AG04450 (cell line): ENCODE measurements at regions not wholly inside any gene's neighbourhood (a gene's known extent, or its start where the extent isn't known, plus 50 kb on each side); places are given as distances from the start of the nearest gene placed in this dataset.

ENCODE experiments used
- CTCF ChIA-PET: fragments of 300-600, 350-600 bp; formaldehyde crosslinking; extraction: SDS; loops from one replicate; lab custom pipeline; 2022; ENCODE audit warnings: antibody characterized with exemption, inconsistent platforms; lab: Charles Lee
- POLR2A ChIA-PET: fragments of 350-600 bp; formaldehyde crosslinking; extraction: SDS; loops from one replicate; lab custom pipeline; 2021; ENCODE audit warnings: antibody characterized with exemption, inconsistent platforms; lab: Yijun Ruan, JAX
- DNase-seq: peaks from one replicate; pipeline ENCODE4 v3.0.0-alpha.2; 2011; ENCODE audit warnings: low read depth, low spot score
- H3K27ac ChIP-seq: one replicate; pipeline ENCODE4 v1.5.1; 2012; ENCODE audit warnings: low read depth, low read length, control low read depth
- H3K27me3 ChIP-seq: one replicate; pipeline ENCODE4 v1.6.0; 2012; ENCODE audit warnings: low read length; ENCODE audit not compliant: control insufficient read depth, insufficient read depth
- H3K4me3 ChIP-seq: 2 replicates; pipeline ENCODE4 v1.5.1; 2011; ENCODE audit warnings: mild to moderate bottlenecking, low read depth, low read length, control low read depth
- H3K9me3 ChIP-seq: 2 replicates; pipeline ENCODE4 v1.5.1; 2012; ENCODE audit warnings: low read length; ENCODE audit not compliant: control insufficient read depth, insufficient read depth
- TF ChIP-seq, protein P1 (sequence below): IDR thresholded peaks from 2 replicates; pipeline ENCODE4 v1.5.1; 2011; ENCODE audit warnings: low read depth, low read length, control low read depth, inconsistent platforms

DNA sequence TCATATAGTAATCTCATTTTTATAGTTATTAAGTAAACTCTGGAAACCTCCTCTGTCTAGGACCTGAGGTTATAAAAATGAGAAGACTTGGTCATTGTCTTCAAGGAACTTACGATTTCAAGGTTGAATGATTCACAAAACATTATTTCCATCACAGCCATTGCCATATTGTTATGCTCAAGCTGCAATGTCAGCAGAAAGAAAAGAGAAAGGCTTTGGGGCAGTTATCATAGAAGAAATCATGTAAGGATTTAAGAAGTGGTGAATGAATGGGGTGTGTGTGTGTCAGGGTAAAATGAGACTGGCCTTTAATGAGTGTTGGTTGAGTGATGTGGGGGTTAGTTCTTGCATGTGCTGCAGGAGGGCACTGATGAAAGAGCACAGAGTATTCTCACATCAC lies 346.8 kb downstream of the SQOR start:
- H3K4me3 ChIP-seq: no peak overlapping the region
- TF ChIP-seq, protein P1, sequence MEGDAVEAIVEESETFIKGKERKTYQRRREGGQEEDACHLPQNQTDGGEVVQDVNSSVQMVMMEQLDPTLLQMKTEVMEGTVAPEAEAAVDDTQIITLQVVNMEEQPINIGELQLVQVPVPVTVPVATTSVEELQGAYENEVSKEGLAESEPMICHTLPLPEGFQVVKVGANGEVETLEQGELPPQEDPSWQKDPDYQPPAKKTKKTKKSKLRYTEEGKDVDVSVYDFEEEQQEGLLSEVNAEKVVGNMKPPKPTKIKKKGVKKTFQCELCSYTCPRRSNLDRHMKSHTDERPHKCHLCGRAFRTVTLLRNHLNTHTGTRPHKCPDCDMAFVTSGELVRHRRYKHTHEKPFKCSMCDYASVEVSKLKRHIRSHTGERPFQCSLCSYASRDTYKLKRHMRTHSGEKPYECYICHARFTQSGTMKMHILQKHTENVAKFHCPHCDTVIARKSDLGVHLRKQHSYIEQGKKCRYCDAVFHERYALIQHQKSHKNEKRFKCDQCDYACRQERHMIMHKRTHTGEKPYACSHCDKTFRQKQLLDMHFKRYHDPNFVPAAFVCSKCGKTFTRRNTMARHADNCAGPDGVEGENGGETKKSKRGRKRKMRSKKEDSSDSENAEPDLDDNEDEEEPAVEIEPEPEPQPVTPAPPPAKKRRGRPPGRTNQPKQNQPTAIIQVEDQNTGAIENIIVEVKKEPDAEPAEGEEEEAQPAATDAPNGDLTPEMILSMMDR: no peak
- no peak for DNase-seq
- H3K27ac ChIP-seq: no peak overlapping the region
- CTCF ChIA-PET: no interaction called here
- POLR2A ChIA-PET: no interaction called here
- H3K27me3 ChIP-seq: no peaks in the 10 kb centered on the region
- no peaks in the 10 kb centered on the region for H3K9me3 ChIP-seq

DNA sequence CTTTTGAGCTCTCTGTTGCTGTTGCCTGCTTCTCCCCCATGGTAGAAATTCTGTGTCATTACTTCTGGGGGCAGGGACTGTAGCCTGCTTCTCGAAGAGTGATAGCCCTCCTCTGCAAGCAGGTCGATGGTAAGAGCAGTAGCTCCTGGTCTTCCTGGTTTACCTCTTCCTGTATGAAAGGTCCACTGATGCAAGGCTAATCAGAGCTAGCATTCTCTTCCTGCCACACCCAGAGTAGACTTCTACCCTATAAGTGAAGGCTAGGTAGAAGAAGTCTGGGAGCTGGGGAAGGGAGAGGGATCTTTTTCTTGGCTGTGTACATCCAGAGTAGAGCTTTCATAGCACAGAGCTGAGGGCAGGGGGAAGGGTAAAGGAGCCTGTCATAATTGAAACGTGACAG lies 357.0 kb downstream of the SQOR start:
- no peak overlapping the region for H3K27ac ChIP-seq
- CTCF ChIA-PET: no interaction called here
- TF ChIP-seq, protein P1: no peak

DNA sequence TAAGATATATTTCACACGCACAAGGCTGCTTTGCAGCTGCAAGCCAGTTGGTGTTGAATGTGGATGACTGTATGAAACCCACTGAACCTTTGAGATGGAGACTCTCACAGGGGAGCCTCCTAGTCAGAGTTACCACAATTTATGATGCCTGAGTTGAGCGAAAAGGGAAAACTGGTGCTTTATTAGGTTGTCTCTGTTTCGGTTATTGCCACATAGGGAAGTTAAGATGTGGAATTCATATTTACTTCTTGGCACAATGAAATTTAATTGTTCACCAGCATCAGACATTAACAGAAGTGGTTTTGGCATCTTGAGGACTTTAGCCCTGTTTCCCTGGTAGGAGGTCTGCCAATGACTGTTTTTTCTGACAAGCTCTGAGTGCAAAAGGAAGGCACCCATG lies 358.2 kb downstream of the SQOR start:
- ChIA-PET POLR2A (no interaction called here), CTCF (no interaction called here)
- Histone ChIP-seq H3K27ac (no peak overlapping the region), H3K4me3 (no peak overlapping the region), H3K27me3 (no peaks in the 10 kb centered on the region), H3K9me3 (peaks cover 7% of the 10 kb centered on the region)
- TF ChIP-seq, protein P1: no peak
- DNase-seq: no peak

More for the DNA sequence above, 357.0 kb downstream of the SQOR start:
- POLR2A ChIA-PET: no interaction called here
- no peak overlapping the region for H3K4me3 ChIP-seq
- peaks cover 7% of the 10 kb centered on the region for H3K9me3 ChIP-seq
- DNase-seq: no peak
- H3K27me3 ChIP-seq: no peaks in the 10 kb centered on the region

DNA sequence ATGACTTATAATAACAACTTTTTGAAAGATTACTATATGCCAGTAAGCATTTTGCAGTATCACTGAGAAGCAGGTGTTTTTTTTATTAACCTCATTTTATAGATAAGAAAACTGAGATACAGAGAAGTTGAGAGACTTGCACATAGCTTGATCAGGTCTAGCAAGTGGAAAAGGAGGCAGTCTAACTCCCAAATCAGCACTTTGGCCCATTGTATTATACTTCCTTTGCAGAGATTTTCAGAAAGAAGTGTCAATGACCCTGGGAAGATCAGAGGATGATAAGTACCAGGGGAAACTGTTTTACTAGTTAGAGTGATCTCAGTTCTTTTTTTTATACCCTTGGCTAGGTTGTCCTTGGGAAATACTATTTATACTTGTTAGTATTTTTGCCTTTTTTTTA lies 358.7 kb downstream of the SQOR start:
- POLR2A ChIA-PET: no interaction called here
- DNase-seq: no peak

DNA sequence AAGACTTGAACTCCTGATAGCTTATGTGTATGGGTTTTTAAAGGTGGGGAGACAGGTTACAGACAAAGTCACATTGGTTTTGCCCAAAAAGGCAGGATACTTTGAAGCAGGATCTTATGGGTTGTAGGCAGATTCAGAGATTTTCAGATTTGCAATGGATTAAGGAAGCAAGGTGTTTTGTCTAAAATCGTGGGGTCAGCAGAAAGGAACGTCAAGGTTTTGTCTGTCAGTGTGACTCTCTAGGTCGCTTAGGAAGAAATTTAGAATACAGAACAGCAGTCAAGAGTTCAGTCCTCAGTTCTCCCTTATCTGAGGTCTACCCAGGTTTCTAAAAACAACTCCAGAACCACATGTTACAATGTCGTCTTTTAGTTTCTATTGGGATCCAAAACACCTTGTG lies 361.0 kb downstream of the SQOR start:
- TF ChIP-seq, protein P1: no peak
- no peak overlapping the region for H3K27ac ChIP-seq
- ChIA-PET CTCF (interaction anchor here (0.5 to 0.7 kb wide), 2 partner anchors 380 to 780 kb away, joined by 3 read pairs; no protein-coding TSS in a partner anchor), POLR2A (no interaction called here)
- DNase-seq: no peak
- H3K4me3 ChIP-seq: no peak overlapping the region
- no peaks in the 10 kb centered on the region for H3K27me3 ChIP-seq
- H3K9me3 ChIP-seq: peaks cover 3% of the 10 kb centered on the region; the same call in 1 of the 2 replicates

More for the DNA sequence above, 358.7 kb downstream of the SQOR start:
- Histone ChIP-seq H3K4me3 (no peak overlapping the region), H3K27me3 (no peaks in the 10 kb centered on the region), H3K9me3 (peaks cover 7% of the 10 kb centered on the region), H3K27ac (no peak overlapping the region)
- CTCF ChIA-PET: no interaction called here
- TF ChIP-seq, protein P1: no peak
